ENCODE measurements at regions not wholly inside any gene's neighbourhood (a gene's known extent, or its start where the extent isn't known, plus 50 kb on each side); places are given as distances from the start of the nearest gene placed in this dataset.

GRCh38 chr3:159922193-159922840 is 66.3 kb upstream of the IL12A start:
- intact Hi-C loops (cut with DNase I) = no loop called here
- H3K27me3 ChIP-seq = no peaks in the 10 kb centered on the region
- no peaks in the 10 kb centered on the region for H3K9me3 ChIP-seq

DNA sequence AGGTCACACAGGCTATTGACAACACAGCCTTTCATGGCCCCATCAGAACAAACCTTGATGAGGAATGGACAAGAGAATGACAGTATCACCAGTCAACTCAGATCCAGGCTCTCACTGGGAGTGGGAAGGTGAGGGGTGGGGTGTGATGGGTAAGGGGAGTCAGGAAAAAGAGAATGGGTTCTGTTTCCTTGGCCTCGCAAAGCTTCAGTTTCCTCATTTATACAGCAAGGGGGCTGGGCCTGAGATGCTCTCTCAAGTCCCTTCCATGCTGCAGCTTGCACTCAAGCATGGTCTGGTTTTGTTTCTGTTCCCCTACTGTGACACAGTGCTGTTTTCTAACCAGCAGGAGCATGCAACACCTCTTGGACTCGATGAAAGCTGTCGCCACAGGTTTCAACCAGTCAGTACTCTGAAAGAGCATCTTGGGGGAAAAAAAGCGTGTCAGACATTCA is 65.7 kb upstream of the IL12A start:
- Histone ChIP-seq H3K4me3 (no peak overlapping the region), H3K27ac (no peak overlapping the region), H3K36me3 (no peaks in the 10 kb centered on the region), H3K27me3 (no peaks in the 10 kb centered on the region), H3K4me1 (no peaks in the 10 kb centered on the region), H3K9me3 (no peaks in the 10 kb centered on the region)
- intact Hi-C loops (cut with DNase I) = no loop called here
- no peak for DNase-seq (ENCODE audit: low spot score in 2 of 2)
- TF ChIP-seq, protein P1, sequence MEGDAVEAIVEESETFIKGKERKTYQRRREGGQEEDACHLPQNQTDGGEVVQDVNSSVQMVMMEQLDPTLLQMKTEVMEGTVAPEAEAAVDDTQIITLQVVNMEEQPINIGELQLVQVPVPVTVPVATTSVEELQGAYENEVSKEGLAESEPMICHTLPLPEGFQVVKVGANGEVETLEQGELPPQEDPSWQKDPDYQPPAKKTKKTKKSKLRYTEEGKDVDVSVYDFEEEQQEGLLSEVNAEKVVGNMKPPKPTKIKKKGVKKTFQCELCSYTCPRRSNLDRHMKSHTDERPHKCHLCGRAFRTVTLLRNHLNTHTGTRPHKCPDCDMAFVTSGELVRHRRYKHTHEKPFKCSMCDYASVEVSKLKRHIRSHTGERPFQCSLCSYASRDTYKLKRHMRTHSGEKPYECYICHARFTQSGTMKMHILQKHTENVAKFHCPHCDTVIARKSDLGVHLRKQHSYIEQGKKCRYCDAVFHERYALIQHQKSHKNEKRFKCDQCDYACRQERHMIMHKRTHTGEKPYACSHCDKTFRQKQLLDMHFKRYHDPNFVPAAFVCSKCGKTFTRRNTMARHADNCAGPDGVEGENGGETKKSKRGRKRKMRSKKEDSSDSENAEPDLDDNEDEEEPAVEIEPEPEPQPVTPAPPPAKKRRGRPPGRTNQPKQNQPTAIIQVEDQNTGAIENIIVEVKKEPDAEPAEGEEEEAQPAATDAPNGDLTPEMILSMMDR (IDR thresholded peaks at IDR 0.05) = no peak

More at GRCh38 chr3:159922193-159922840, 66.3 kb upstream of the IL12A start:
- TF ChIP-seq, protein P1 (IDR thresholded peaks at IDR 0.05) = no peak
- Histone ChIP-seq H3K4me3 (no peak overlapping the region), H3K4me1 (no peaks in the 10 kb centered on the region), H3K27ac (no peak overlapping the region), H3K36me3 (no peaks in the 10 kb centered on the region)
- no peak for DNase-seq (ENCODE audit: low spot score in 2 of 2)

DNA sequence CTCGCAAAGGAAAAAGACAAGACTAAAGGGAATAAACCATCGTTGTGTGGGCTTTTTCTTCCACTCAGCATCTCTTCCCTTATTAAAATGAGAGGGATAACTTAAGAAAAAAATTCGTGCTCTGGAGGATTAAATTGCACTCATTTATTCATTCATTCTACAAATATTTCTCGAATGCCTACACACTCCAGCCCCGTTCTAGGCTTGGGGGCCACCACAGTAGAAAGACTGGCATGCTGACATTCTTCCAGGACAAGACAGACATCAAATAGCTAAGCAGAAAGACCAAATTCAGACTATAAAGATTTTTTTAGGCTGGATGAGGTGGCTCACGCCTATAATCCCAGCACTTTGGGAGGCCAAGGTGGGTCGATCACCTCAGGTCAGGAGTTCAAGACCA is 65.3 kb upstream of the IL12A start:
- Histone ChIP-seq H3K27me3 (no peaks in the 10 kb centered on the region), H3K27ac (no peak overlapping the region), H3K36me3 (no peaks in the 10 kb centered on the region), H3K4me3 (no peak overlapping the region), H3K4me1 (no peaks in the 10 kb centered on the region), H3K9me3 (no peaks in the 10 kb centered on the region)
- TF ChIP-seq, protein P1 (IDR thresholded peaks at IDR 0.05) = no peak
- no peak for DNase-seq (ENCODE audit: low spot score in 2 of 2)
- intact Hi-C loops (cut with DNase I) = no loop called here

GRCh38 chr3:159923956-159924355 is 64.7 kb upstream of the IL12A start:
- no peak overlapping the region for H3K4me3 ChIP-seq
- H3K4me1 ChIP-seq = peaks cover 0 to 3% of the 10 kb centered on the region in 2 donors
- no peaks in the 10 kb centered on the region for H3K36me3 ChIP-seq
- no peaks in the 10 kb centered on the region for H3K27me3 ChIP-seq
- intact Hi-C loops (cut with DNase I) = no loop called here
- TF ChIP-seq, protein P1 (IDR thresholded peaks at IDR 0.05) = no peak
- no peak overlapping the region for H3K27ac ChIP-seq
- no peaks in the 10 kb centered on the region for H3K9me3 ChIP-seq
- no peak for DNase-seq (ENCODE audit: low spot score in 2 of 2)

- intact Hi-C loops (cut with DNase I) = no loop called here
- Histone ChIP-seq H3K27me3 (no peaks in the 10 kb centered on the region), H3K27ac (no peak overlapping the region), H3K4me3 (no peak overlapping the region), H3K4me1 (peaks cover 0 to 6% of the 10 kb centered on the region in 2 donors), H3K9me3 (no peaks in the 10 kb centered on the region), H3K36me3 (no peaks in the 10 kb centered on the region)
- TF ChIP-seq, protein P1 (IDR thresholded peaks at IDR 0.05) = no peak
- DNase-seq (ENCODE audit: low spot score in 2 of 2) = no peak
Observed at GRCh38 chr3:159924411-159924810, 64.2 kb upstream of the IL12A start.
